GM19023 (cell line): ENCODE measurements at regions not wholly inside any gene's neighbourhood (a gene's known extent, or its start where the extent isn't known, plus 50 kb on each side); places are given as distances from the start of the nearest gene placed in this dataset.

Experiments
- ATAC-seq: cut with Tn5 transposase; IDR thresholded peaks from one replicate; pipeline ENCODE4 v1.9.1; 2021; ENCODE audit warnings: mild to moderate bottlenecking, moderate library complexity; ENCODE audit not compliant: unreplicated experiment

GRCh38 chr4:62913065-62913464 lies 1496.2 kb downstream of the TECRL start:
- ATAC-seq = no peak

- no peak for ATAC-seq
These were observed 1496.7 kb downstream of the TECRL start for GRCh38 chr4:62912531-62912930.

GRCh38 chr4:62909238-62909637 lies 1500.0 kb downstream of the TECRL start:
- ATAC-seq = no peak

- no peak for ATAC-seq
These were observed 1508.1 kb downstream of the TECRL start for GRCh38 chr4:62901101-62901500.

GRCh38 chr4:62899646-62900364 lies 1509.4 kb downstream of the TECRL start:
- no peak for ATAC-seq

- no peak for ATAC-seq
These were observed 1511.1 kb downstream of the TECRL start for GRCh38 chr4:62898115-62898514.

GRCh38 chr4:62896721-62897120 lies 1512.5 kb downstream of the TECRL start:
- ATAC-seq = no peak

GRCh38 chr4:62881901-62882300 lies 1527.3 kb downstream of the TECRL start:
- ATAC-seq = no peak

GRCh38 chr4:62881210-62881609 lies 1528.0 kb downstream of the TECRL start:
- no peak for ATAC-seq

GRCh38 chr4:62872856-62873255 lies 1536.4 kb downstream of the TECRL start:
- ATAC-seq = no peak

- ATAC-seq = no peak
These were observed 1538.2 kb downstream of the TECRL start for GRCh38 chr4:62871078-62871477.

- ATAC-seq = no peak
These were observed 1538.8 kb downstream of the TECRL start for GRCh38 chr4:62870451-62870850.

GRCh38 chr4:62865261-62865660 lies 1544.0 kb downstream of the TECRL start:
- ATAC-seq = no peak

GRCh38 chr4:62849696-62850095 lies 1559.6 kb downstream of the TECRL start:
- no peak for ATAC-seq

GRCh38 chr4:62835631-62836030 lies 1573.6 kb downstream of the TECRL start:
- ATAC-seq = no peak

GRCh38 chr4:62822306-62822705 lies 1586.9 kb downstream of the TECRL start:
- ATAC-seq = no peak

GRCh38 chr4:62816566-62816965 lies 1592.7 kb downstream of the TECRL start:
- ATAC-seq = no peak

- no peak for ATAC-seq
These were observed 1594.7 kb downstream of the TECRL start for GRCh38 chr4:62814510-62815047.

GRCh38 chr4:62806816-62807215 lies 1602.4 kb downstream of the TECRL start:
- no peak for ATAC-seq

- no peak for ATAC-seq
These were observed 1603.9 kb downstream of the ADGRL3 start for GRCh38 chr4:62804075-62804474.

GRCh38 chr4:62797221-62797620 lies 1597.1 kb downstream of the ADGRL3 start:
- ATAC-seq = no peak

- no peak for ATAC-seq
These were observed 1591.3 kb downstream of the ADGRL3 start for GRCh38 chr4:62791386-62791785.
